ENCODE measurements at regions not wholly inside any gene's neighbourhood (a gene's known extent, or its start where the extent isn't known, plus 50 kb on each side); places are given as distances from the start of the nearest gene placed in this dataset.
"Not testable (repeated sequence)": the region's sequence is repeated elsewhere in the genome, so short reads cannot be mapped to it uniquely, and the experiment has no call there.

GRCh38 chr4:60723796-60724195 is 476.3 kb upstream of the ADGRL3 start:
- no peak for DNase-seq
- Histone ChIP-seq H3K36me3 (replicated peaks in 1 of 2) (no peaks in the 10 kb centered on the region), H3K27ac (peak overlapping the region in 3 of 5 donors; percentile 45 to 78 (median 49)), H3K27me3 (no peaks in the 10 kb centered on the region), H3K9me3 (replicated peaks in 1 of 3) (peaks cover 0 to 4% (median 0%) of the 10 kb centered on the region in 3 donors), H3K4me1 (replicated peaks in 1 of 2) (peaks cover 0 to 14% of the 10 kb centered on the region in 2 donors), H3K4me3 (no peak overlapping the region)
- intact Hi-C loops (cut with DNase I) = no loop called here
- WGBS, 4 donors = 73 to 83% (median 79%) methylated on average over 3 of the region's 3 CpGs
- TF ChIP-seq CTCF (IDR thresholded peaks at IDR 0.05) (no peak), POLR2A (IDR thresholded peaks at IDR 0.05) (no peak)

GRCh38 chr4:60724623-60725022 is 475.5 kb upstream of the ADGRL3 start:
- no peaks in the 10 kb centered on the region for H3K9me3 ChIP-seq (replicated peaks in 1 of 3)
- peak overlapping the region in 3 of 5 donors; percentile 45 to 78 (median 49) for H3K27ac ChIP-seq
- H3K36me3 ChIP-seq (replicated peaks in 1 of 2) = no peaks in the 10 kb centered on the region
- no peaks in the 10 kb centered on the region for H3K27me3 ChIP-seq
- no peak for TF ChIP-seq POLR2A (IDR thresholded peaks at IDR 0.05)
- TF ChIP-seq CTCF (IDR thresholded peaks at IDR 0.05) = no peak
- intact Hi-C loops (cut with DNase I) = no loop called here
- H3K4me3 ChIP-seq = no peak overlapping the region
- 51 to 60% (median 58%) methylated on average over 3 of the region's 3 CpGs for WGBS, 4 donors
- H3K4me1 ChIP-seq (replicated peaks in 1 of 2) = peaks cover 0 to 14% of the 10 kb centered on the region in 2 donors
- DNase-seq = peak in 6 of 7 donors; percentile 20 to 57 (median 38)

- intact Hi-C loops (cut with DNase I) = no loop called here
- Histone ChIP-seq H3K27me3 (no peaks in the 10 kb centered on the region), H3K36me3 (replicated peaks in 1 of 2) (no peaks in the 10 kb centered on the region), H3K9me3 (replicated peaks in 1 of 3) (no peaks in the 10 kb centered on the region), H3K27ac (no peak overlapping the region), H3K4me1 (replicated peaks in 1 of 2) (peaks cover 0 to 14% of the 10 kb centered on the region in 2 donors), H3K4me3 (no peak overlapping the region)
- no peak for DNase-seq
- TF ChIP-seq POLR2A (IDR thresholded peaks at IDR 0.05) = no peak
- no peak for TF ChIP-seq CTCF (IDR thresholded peaks at IDR 0.05)
Observed at GRCh38 chr4:60726779-60727178, 473.3 kb upstream of the ADGRL3 start.

- H3K4me3 ChIP-seq = no peak overlapping the region
- no peak overlapping the region for H3K27ac ChIP-seq
- H3K27me3 ChIP-seq = no peaks in the 10 kb centered on the region
- H3K4me1 ChIP-seq (replicated peaks in 1 of 2) = peaks cover 0 to 3% of the 10 kb centered on the region in 2 donors
- H3K9me3 ChIP-seq (replicated peaks in 1 of 3) = no peaks in the 10 kb centered on the region
- intact Hi-C loops (cut with DNase I) = no loop called here
- TF ChIP-seq CTCF (IDR thresholded peaks at IDR 0.05) (no peak), POLR2A (IDR thresholded peaks at IDR 0.05) (no peak)
- no peak for DNase-seq
- H3K36me3 ChIP-seq (replicated peaks in 1 of 2) = no peaks in the 10 kb centered on the region
Observed at GRCh38 chr4:60729194-60729593, 470.9 kb upstream of the ADGRL3 start.

- H3K36me3 ChIP-seq (replicated peaks in 1 of 2); H3K27ac ChIP-seq; H3K4me3 ChIP-seq; H3K27me3 ChIP-seq; H3K9me3 ChIP-seq (replicated peaks in 1 of 3); DNase-seq; intact Hi-C loops (cut with DNase I); H3K4me1 ChIP-seq (replicated peaks in 1 of 2): not testable (repeated sequence)
- 62 to 72% (median 65%) methylated on average over 3 of the region's 3 CpGs for WGBS, 4 donors
Observed at GRCh38 chr4:60729764-60730163, 470.4 kb upstream of the ADGRL3 start.
